ENCODE measurements at regions not wholly inside any gene's neighbourhood (a gene's known extent, or its start where the extent isn't known, plus 50 kb on each side); places are given as distances from the start of the nearest gene placed in this dataset.

DNA sequence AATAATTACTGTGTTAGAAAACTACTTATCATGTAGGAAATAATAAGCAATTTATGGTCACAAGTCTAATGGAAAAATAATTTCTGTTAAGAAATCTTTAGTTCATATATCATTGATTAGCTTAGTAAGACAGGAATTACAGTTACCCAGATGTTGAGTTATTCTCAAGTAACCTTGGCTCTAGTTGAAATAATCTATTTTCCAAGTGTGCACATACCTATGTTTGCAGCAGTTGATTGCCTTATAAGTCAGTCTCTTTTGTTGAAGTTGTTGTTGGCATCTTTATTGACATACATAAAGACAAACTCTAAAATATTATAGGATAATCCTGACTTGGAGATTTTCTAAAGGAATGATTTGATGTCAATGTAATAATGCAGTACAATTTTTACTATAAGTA lies 511.4 kb upstream of the KLF12 start:
- TF ChIP-seq, protein P1, sequence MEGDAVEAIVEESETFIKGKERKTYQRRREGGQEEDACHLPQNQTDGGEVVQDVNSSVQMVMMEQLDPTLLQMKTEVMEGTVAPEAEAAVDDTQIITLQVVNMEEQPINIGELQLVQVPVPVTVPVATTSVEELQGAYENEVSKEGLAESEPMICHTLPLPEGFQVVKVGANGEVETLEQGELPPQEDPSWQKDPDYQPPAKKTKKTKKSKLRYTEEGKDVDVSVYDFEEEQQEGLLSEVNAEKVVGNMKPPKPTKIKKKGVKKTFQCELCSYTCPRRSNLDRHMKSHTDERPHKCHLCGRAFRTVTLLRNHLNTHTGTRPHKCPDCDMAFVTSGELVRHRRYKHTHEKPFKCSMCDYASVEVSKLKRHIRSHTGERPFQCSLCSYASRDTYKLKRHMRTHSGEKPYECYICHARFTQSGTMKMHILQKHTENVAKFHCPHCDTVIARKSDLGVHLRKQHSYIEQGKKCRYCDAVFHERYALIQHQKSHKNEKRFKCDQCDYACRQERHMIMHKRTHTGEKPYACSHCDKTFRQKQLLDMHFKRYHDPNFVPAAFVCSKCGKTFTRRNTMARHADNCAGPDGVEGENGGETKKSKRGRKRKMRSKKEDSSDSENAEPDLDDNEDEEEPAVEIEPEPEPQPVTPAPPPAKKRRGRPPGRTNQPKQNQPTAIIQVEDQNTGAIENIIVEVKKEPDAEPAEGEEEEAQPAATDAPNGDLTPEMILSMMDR (IDR thresholded peaks at IDR 0.05; ENCODE audit: poor library complexity), result no peak
- TF ChIP-seq EZH2phosphoT487 (IDR thresholded peaks at IDR 0.05; ENCODE audit: low read depth, severe bottlenecking, unreplicated experiment) (no peak), EZH2 (IDR thresholded peaks at IDR 0.05; ENCODE audit: borderline replicate concordance) (no peak)
